DND-41 (cell line): ENCODE measurements at regions not wholly inside any gene's neighbourhood (a gene's known extent, or its start where the extent isn't known, plus 50 kb on each side); places are given as distances from the start of the nearest gene placed in this dataset.

Source experiments
- EZH2 ChIP-seq: IDR thresholded peaks from 3 replicates; pipeline ENCODE4 v1.6.1; 2012; ENCODE audit warnings: borderline replicate concordance, low read depth, mild to moderate bottlenecking, moderate library complexity, low read length, inconsistent platforms; ENCODE audit not compliant: severe bottlenecking
- TF ChIP-seq, protein P1 (sequence below): IDR thresholded peaks from 2 replicates; pipeline ENCODE4 v1.5.1; 2012; ENCODE audit warnings: borderline replicate concordance, low read length, moderate library complexity, mild to moderate bottlenecking; ENCODE audit not compliant: poor library complexity, severe bottlenecking; ENCODE audit errors: extremely low read depth

DNA sequence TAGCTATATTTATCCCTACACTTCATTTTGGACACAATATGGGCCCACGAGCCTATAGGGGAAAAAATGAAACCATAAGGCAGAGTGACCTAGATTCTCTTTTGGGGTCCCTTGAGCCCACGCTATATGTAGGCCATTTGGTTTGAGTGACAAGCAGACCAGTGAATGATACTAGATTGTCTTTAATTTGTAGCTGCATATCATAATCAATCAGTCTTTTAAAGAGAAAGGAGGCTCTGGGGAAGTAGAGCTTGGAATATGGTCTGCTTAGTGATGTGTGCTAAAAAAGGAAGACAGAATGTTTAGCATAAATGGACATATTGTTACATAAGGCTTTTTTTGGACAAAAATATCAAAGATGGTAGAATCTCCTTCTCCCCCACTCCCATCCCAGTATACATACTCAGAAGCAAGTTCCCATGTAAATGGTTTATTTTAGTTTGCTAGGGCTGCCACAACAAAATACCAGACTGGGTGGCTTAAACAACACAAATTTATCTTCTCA lies 140.8 kb downstream of the CAPZA3 start:
- TF ChIP-seq, protein P1, sequence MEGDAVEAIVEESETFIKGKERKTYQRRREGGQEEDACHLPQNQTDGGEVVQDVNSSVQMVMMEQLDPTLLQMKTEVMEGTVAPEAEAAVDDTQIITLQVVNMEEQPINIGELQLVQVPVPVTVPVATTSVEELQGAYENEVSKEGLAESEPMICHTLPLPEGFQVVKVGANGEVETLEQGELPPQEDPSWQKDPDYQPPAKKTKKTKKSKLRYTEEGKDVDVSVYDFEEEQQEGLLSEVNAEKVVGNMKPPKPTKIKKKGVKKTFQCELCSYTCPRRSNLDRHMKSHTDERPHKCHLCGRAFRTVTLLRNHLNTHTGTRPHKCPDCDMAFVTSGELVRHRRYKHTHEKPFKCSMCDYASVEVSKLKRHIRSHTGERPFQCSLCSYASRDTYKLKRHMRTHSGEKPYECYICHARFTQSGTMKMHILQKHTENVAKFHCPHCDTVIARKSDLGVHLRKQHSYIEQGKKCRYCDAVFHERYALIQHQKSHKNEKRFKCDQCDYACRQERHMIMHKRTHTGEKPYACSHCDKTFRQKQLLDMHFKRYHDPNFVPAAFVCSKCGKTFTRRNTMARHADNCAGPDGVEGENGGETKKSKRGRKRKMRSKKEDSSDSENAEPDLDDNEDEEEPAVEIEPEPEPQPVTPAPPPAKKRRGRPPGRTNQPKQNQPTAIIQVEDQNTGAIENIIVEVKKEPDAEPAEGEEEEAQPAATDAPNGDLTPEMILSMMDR, result no peak
- no peak for TF ChIP-seq EZH2
